SK-MEL-5 (cell line): ENCODE measurements at regions not wholly inside any gene's neighbourhood (a gene's known extent, or its start where the extent isn't known, plus 50 kb on each side); places are given as distances from the start of the nearest gene placed in this dataset.

ENCODE experiments used
- DNase-seq: peaks from one replicate; pipeline ENCODE4 v3.0.0-alpha.2; 2016; ENCODE audit warnings: low read depth, low spot score
- in situ Hi-C: cut with HindIII; loops from 2 replicates; pipeline ENCODE4 v1.10.0; 2016; ENCODE audit warnings: low sequenced_read_pairs, high pct_unique_total_duplicates, low pct_unique_long_range_greater_than_20kb

GRCh38 chr1:36580524-36580923, 97.8 kb upstream of the CSF3R start:
- DNase-seq, result no peak
- in situ Hi-C loops, result no loop called here

GRCh38 chr1:36579039-36579438, 96.3 kb upstream of the CSF3R start:
- in situ Hi-C loops, result no loop called here
- DNase-seq, result peak; percentile 33

GRCh38 chr1:36576551-36577110, 93.9 kb upstream of the CSF3R start:
- DNase-seq, result no peak
- in situ Hi-C loops, result no loop called here

GRCh38 chr1:36576118-36576517, 93.4 kb upstream of the CSF3R start:
- in situ Hi-C loops, result no loop called here

GRCh38 chr1:36573445-36573844, 90.7 kb upstream of the CSF3R start:
- DNase-seq, result no peak
- in situ Hi-C loops, result no loop called here

More at GRCh38 chr1:36576118-36576517, 93.4 kb upstream of the CSF3R start:
- DNase-seq, result peak; percentile 69

GRCh38 chr1:36572906-36573305, 90.2 kb upstream of the CSF3R start:
- no peak for DNase-seq
- in situ Hi-C loops, result no loop called here

GRCh38 chr1:36572142-36572715, 89.5 kb upstream of the CSF3R start:
- DNase-seq, result no peak
- in situ Hi-C loops, result no loop called here

- no peak for DNase-seq
- in situ Hi-C loops, result no loop called here
Observed at GRCh38 chr1:36571106-36571505, 88.4 kb upstream of the CSF3R start.

- DNase-seq, result no peak
- in situ Hi-C loops, result no loop called here
Observed at GRCh38 chr1:36570478-36571060, 87.9 kb upstream of the CSF3R start.

GRCh38 chr1:36570006-36570405, 87.3 kb upstream of the CSF3R start:
- in situ Hi-C loops, result no loop called here
- no peak for DNase-seq

GRCh38 chr1:36567601-36568341, 85.1 kb upstream of the CSF3R start:
- in situ Hi-C loops, result no loop called here

GRCh38 chr1:36565576-36566501, 83.1 kb upstream of the CSF3R start:
- in situ Hi-C loops, result no loop called here
- no peak for DNase-seq

More at GRCh38 chr1:36567601-36568341, 85.1 kb upstream of the CSF3R start:
- no peak for DNase-seq

GRCh38 chr1:36562181-36562685, 79.5 kb upstream of the CSF3R start:
- in situ Hi-C loops, result no loop called here
- DNase-seq, result no peak

GRCh38 chr1:36561361-36561724, 78.6 kb upstream of the CSF3R start:
- no peak for DNase-seq
- in situ Hi-C loops, result no loop called here

- no peak for DNase-seq
- in situ Hi-C loops, result no loop called here
Observed at GRCh38 chr1:36560621-36561360, 78.1 kb upstream of the CSF3R start.

- in situ Hi-C loops, result no loop called here
- no peak for DNase-seq
Observed at GRCh38 chr1:36560177-36560576, 77.5 kb upstream of the CSF3R start.

GRCh38 chr1:36559061-36559460, 76.3 kb upstream of the CSF3R start:
- in situ Hi-C loops, result no loop called here
- DNase-seq, result no peak
